Mammary epithelial cell (primary cell): ENCODE measurements at regions not wholly inside any gene's neighbourhood (a gene's known extent, or its start where the extent isn't known, plus 50 kb on each side); places are given as distances from the start of the nearest gene placed in this dataset.

ENCODE experiments used
- CTCF ChIP-seq, 2 donors: IDR thresholded peaks in 1 of 2; conservative IDR thresholded peaks in 1 of 2; 2 replicates each; pipeline ENCODE4 v1.5.1; 2011 to 2012; ENCODE audit warnings: inconsistent platforms in 2 of 2, low read length in 2 of 2, mild to moderate bottlenecking in 2 of 2, control low read depth in 1 of 2, low read depth in 1 of 2; ENCODE audit not compliant: insufficient read depth in 1 of 2; ENCODE audit errors: extremely low read depth in 1 of 2
- EZH2 ChIP-seq: IDR thresholded peaks from 2 replicates; pipeline ENCODE4 v1.6.1; 2012; ENCODE audit warnings: low read length, inconsistent platforms, borderline replicate concordance

- TF ChIP-seq CTCF (conservative IDR thresholded peaks at IDR 0.05 in 1 of 2, IDR thresholded peaks at IDR 0.05 in 1 of 2; ENCODE audit: extremely low read depth in 1 of 2, insufficient read depth in 1 of 2, low read depth in 1 of 2, low read length in 2 of 2), result no peak
- no peak for TF ChIP-seq EZH2
Observed at GRCh38 chr2:220127311-220127710, 499.9 kb downstream of the SLC4A3 start.
